ENCODE measurements at regions not wholly inside any gene's neighbourhood (a gene's known extent, or its start where the extent isn't known, plus 50 kb on each side); places are given as distances from the start of the nearest gene placed in this dataset.
"Not testable (repeated sequence)": the region's sequence is repeated elsewhere in the genome, so short reads cannot be mapped to it uniquely, and the experiment has no call there.

GRCh38 chr13:64255988-64256387 is 2840.3 kb upstream of the PCDH20 start:
- DNase-seq (ENCODE audit: low read depth in 2 of 2): no peak

DNA sequence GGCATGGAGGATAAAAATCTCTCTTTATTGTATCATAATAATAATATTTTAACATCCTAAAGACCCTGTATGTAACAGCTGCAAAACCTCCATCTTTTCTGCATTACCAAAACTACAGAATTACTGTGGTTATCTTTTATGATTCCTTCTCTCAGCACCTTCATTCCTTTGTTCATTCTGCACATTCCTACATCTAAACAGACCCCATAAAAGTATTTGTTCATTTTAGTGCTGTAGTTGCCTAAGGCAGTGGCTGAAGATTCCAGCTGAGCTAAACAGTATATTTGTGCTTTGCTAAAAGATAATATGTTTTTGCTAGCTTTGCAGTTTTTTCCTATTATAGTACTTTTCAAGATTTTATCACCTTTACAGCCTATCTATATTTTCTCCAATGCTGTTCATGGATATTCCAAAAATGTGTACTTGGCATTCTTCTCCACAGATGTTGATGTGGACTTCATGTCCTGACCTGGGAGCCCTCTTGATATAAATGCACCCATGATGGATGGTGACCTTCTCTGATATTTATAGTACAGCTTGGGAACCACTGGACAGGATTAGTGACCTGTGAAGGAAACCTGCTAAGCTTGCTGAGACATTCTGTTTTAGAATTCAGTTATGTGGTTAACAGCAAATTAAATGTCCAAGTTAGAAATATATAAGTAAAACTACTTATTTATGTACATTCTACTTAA is 2832.9 kb upstream of the PCDH20 start:
- no peak for DNase-seq (ENCODE audit: low read depth in 2 of 2)

DNA sequence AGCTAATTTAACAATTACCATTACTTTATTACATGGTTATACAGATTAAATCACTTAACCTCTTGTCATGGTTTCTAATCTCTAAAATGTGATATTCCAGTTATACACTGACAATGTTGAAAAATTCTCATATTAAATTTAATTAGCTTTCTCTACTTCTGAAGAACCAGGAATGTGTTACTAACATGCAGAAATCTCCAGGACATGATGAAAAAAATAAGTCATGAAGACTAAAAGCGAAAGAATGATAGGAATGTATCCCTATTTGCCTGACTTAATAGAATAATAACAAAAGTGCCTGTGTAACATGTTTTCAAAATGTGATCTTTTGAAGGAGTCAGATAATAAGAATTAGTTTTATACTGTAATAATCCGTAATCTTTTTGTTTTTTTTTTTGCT is 2823.7 kb upstream of the PCDH20 start:
- no peak for DNase-seq (ENCODE audit: low read depth in 2 of 2)

DNA sequence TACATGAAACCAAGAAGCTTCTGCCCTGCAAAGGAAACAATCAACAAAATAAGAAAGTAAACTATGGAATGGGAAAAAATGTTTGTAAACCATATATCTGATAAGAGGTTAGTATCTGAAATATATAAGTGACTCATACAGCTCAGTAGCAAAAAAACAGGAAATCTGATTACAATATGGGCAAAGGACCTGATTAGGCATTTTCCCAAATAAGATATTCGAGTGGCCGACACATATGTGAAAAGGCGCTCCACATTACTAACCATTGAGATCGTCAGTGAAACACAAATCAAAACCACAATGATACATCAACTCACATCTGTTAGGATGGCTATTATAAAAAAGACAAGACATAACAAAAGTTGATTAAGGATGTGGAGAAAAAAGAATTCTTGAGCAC is 2818.6 kb upstream of the PCDH20 start:
- no peak for DNase-seq (ENCODE audit: low read depth in 2 of 2)

DNA sequence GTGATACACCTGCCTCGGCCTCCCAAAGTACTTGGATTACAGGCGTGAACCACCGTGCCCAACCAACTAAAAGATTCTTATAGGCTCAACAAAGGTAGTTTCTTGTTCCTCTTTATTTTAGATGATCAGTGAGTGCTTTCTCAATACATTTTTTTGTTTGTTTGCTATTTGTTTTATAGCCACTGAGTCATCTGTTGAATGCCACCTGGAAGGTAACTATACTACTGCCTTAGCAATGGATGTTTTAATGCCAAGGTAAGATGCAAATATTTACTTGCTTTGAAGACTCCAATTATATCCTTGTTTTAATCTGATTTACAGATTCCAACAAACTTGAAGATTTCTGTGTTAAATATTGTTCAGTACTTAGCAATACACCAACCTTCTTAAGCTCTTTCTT is 2807.4 kb upstream of the PCDH20 start:
- DNase-seq (ENCODE audit: low read depth in 2 of 2): no peak

- DNase-seq (ENCODE audit: low read depth in 2 of 2): no peak
Measured at GRCh38 chr13:64206430-64207225, 2791.0 kb upstream of the PCDH20 start.

DNA sequence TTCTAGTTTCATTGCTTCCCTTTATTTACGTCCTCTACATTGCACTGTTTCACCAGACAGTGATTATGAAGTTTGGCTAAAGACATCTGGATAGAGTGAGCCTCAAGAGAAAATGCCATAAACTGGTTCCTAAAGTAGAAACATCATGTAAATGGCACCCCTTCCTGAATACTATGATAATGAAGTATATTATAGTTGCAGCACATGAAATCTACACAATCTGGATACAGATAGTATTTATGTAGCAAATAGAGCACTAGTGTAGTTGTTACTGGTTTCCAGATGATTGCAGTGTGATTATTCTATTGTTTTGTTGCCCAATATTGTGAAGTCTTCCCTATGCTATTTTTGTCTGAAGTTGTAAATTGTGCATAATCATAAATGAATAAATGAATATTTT is 2786.9 kb upstream of the PCDH20 start:
- DNase-seq (ENCODE audit: low read depth in 2 of 2): no peak

GRCh38 chr13:64197232-64197631 is 2781.6 kb upstream of the PCDH20 start:
- no peak for DNase-seq (ENCODE audit: low read depth in 2 of 2)

DNA sequence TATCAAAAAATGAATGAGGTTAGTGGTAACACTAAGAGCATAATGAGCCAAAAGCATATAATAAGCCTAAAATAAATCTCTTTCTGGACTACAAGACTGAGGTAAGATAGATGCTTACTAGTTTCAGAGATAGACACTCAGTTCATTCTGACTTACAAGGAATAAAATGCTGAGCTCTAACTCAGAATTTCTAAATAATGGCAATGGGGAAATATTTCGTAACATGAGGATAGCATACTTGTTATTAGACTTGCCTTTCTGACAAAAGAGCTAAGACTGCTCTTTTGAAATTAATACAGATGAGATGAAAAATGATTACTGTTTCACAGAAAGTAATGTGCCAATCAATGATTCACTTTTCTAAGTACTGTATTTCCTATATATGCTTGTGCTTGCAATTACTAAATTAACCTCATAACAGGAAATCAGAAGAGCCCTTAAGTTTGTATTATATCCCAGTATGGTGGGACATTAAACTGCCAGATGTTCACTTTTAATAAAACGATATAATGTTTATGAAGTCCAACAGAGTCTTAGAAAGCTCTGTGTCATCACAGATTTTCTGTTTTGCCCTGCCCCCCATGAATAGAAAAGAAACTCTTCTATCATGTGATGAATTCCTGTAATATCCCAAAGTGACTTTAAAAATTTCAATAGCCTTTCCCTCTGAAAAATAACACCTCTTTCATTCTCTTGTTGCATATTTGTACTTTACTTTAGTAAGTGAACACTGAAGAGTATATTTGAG is 2771.0 kb upstream of the PCDH20 start:
- no peak for DNase-seq (ENCODE audit: low read depth in 2 of 2)

DNA sequence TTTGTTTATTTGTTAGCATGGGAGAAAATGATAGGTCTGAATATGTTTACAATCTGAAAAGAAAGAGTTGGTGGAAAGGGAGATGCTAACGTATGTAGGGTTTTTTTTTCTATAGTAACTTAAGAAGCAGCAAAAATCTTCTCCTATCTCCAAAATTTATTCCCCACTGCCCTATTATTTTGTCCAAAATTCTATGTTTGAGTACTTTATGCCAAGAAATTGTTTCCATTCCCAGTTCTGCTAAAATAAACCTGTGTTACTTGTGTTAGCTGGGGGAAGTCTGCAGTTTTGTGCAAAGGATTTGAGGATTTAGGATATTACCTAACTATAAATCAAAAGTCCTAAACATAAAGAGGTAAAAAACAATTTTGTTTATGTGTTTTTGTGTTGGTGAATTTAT is 2770.4 kb upstream of the PCDH20 start:
- no peak for DNase-seq (ENCODE audit: low read depth in 2 of 2)

DNA sequence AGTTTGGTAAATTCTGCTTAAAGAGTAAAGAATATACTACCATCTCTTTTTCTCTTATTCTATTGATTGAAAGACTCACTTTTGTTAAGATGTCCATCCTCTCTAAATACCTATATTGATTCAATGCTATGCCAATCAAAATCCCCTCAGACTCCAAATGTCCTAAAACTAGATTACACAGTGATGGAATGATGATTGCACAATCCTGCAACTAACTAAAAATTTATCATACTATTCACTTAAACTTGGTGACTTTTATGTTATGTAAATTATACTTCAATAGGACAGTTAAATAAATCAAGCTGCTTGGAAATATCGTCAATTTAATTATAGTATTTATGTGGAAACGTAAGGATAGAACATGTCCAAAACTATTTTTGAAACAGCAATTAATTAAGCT is 2765.1 kb upstream of the PCDH20 start:
- DNase-seq (ENCODE audit: low read depth in 2 of 2): no peak

DNA sequence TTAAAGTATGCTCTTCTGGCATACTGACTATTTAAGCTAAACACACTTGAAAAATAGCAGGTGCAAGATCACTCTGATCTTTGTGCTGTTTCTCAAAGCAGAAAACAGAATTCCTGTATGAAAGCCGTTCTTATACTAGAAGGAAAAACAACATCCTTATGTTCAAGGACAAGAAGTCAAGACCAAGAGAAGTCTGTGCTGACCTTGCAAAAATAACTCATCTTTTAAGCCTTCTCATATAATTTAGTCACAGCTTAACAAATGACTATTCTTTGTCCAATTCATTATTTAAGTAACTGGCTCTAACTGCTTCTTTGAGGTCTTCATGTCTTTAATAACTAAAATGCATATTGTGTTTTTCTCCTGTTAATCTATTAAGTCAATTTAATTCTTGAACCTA is 2750.2 kb upstream of the PCDH20 start:
- DNase-seq (ENCODE audit: low read depth in 2 of 2): no peak

DNA sequence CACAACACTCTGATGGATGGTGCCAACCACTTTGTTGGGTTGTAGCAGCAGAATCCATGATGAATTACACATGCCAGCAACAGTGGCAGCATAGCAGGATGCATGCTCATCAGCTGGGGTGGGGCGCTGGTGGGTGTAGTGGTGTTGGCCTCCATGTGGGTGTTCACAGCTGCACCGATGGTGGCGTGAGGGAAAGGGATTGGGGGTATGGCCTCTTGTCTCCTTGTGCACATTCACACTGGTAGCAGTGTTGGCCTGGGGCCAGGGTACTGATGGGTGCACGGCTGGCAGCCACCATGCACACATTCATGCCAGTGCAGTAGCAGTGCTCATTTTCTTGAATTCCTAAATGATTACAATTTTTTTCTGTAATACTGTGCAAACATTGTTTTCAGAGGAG is 2748.8 kb upstream of the PCDH20 start:
- DNase-seq (ENCODE audit: low read depth in 2 of 2): no peak

GRCh38 chr13:64160479-64160878 is 2744.8 kb upstream of the PCDH20 start:
- no peak for DNase-seq (ENCODE audit: low read depth in 2 of 2)

GRCh38 chr13:64158908-64159307 is 2743.3 kb upstream of the PCDH20 start:
- DNase-seq (ENCODE audit: low read depth in 2 of 2): peak; percentile 17 to 30

- DNase-seq (ENCODE audit: low read depth in 2 of 2): peak in 1 of 2 donors; percentile 0
Measured at GRCh38 chr13:64154514-64154913, 2738.9 kb upstream of the PCDH20 start.

DNA sequence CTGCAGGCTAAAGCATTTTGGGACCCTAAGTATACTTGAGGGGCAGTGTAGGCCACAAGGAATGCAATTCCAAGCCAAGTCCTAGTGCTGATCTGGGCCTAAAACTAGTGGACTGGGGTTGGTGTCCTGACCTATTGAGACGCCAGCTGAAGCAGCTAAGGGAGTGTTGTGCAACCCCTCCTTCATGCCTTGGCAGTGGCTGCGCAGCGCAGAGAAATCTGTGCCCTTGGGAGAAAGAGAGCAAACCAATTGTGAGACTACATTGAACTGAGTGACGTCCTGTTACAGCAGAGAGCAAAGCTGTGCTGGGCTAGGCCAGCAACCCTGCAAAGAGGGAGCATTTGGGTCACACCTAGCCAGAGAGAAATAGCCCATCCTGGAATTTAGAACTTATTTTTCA is 2715.0 kb upstream of the PCDH20 start:
- DNase-seq (ENCODE audit: low read depth in 2 of 2): no peak

GRCh38 chr13:64130171-64130570 is 2714.5 kb upstream of the PCDH20 start:
- DNase-seq (ENCODE audit: low read depth in 2 of 2): no peak

- no peak for DNase-seq (ENCODE audit: low read depth in 2 of 2)
Measured at GRCh38 chr13:64127856-64128255, 2712.2 kb upstream of the PCDH20 start.

GRCh38 chr13:64127192-64127591 is 2711.5 kb upstream of the PCDH20 start:
- no peak for DNase-seq (ENCODE audit: low read depth in 2 of 2)

DNA sequence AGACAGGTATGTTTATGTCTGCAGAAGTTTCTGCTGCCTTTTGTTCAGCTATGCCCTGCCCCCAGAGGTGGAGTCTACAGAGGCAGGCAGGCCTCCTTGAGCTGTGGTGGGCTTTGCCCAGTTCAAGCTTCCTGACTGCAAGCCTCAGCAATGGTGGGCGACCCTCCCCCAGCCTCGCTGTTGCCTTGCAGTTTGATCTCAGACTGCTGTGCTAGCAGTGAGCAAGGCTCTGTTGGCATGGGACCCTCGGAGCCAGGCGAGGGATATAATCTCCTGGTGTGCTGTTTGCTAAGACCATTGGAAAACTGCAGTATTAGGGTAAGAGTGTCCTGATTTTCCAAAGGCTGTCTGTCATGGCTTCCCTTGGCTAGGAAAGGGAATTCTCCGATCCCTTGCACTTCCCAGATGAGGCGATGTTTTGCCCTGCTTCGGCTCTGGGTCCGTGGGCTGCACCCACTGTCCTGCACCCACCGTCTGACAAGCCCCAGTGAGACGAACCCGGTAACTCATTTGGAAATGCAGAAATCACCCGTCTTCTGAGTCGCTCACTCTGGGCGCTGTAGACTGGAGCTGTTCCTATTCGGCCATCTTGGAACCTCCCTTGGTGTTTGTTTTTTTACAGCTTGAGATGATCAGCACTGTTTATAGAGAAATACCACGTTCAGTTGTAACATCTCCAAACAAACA is 2705.5 kb upstream of the PCDH20 start:
- not testable (repeated sequence) for DNase-seq (ENCODE audit: low read depth in 2 of 2)

DNA sequence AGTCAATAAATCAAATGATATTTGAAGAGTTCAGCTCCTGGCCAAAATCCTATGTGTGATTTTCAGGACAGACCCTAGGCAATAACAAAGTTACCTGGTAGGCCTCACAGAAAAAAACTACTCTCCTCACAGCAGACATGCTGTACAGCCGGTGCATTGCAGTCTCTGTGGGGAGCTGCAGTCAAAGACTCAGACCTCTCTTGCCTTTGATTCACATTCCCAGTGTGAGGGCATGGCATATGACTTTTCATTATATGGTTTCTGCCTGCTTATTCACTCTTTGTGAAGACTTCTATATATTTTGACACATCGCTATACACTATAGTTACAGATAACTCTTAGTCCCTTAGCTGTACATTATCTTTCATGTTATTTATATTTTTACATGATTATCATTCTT is 2684.3 kb upstream of the PCDH20 start:
- DNase-seq (ENCODE audit: low read depth in 2 of 2): no peak
